Ishikawa (cell line): ENCODE measurements at regions not wholly inside any gene's neighbourhood (a gene's known extent, or its start where the extent isn't known, plus 50 kb on each side); places are given as distances from the start of the nearest gene placed in this dataset.

Source experiments
- CEBPB ChIP-seq: IDR thresholded peaks from 2 replicates; pipeline ENCODE4 v1.6.1; 2012
- CREB1 ChIP-seq: IDR thresholded peaks from 2 replicates; pipeline ENCODE4 v1.6.1; 2012; ENCODE audit warnings: low read depth
- EGR1 ChIP-seq: IDR thresholded peaks from 2 replicates; pipeline ENCODE4 v1.6.1; 2012
- EP300 ChIP-seq: IDR thresholded peaks from 2 replicates; pipeline ENCODE4 v1.6.1; 2012; ENCODE audit warnings: borderline replicate concordance
- FOXM1 ChIP-seq: IDR thresholded peaks from 2 replicates; pipeline ENCODE4 v1.6.1; 2012; ENCODE audit warnings: low read depth, borderline replicate concordance
- NFIC ChIP-seq: IDR thresholded peaks from 2 replicates; pipeline ENCODE4 v1.6.1; 2012
- RAD21 ChIP-seq: IDR thresholded peaks from 2 replicates; pipeline ENCODE4 v1.6.1; 2012; ENCODE audit warnings: low read depth
- TAF1 ChIP-seq: IDR thresholded peaks from 2 replicates; pipeline ENCODE4 v1.6.1; 2012; ENCODE audit warnings: low read depth, mild to moderate bottlenecking
- TCF12 ChIP-seq: IDR thresholded peaks from 2 replicates; pipeline ENCODE4 v1.6.1; 2012; ENCODE audit warnings: low read depth
- TEAD4 ChIP-seq: IDR thresholded peaks from 2 replicates; pipeline ENCODE4 v1.6.1; 2012
- YY1 ChIP-seq: IDR thresholded peaks from 2 replicates; pipeline ENCODE4 v1.6.1; 2012; ENCODE audit warnings: low read depth
- ZBTB7A ChIP-seq: IDR thresholded peaks from 2 replicates; pipeline ENCODE4 v1.6.1; 2012; ENCODE audit warnings: low read depth
- TF ChIP-seq, protein P1 (sequence below): IDR thresholded peaks from 2 replicates; pipeline ENCODE4 v1.6.1; 2012; ENCODE audit warnings: low read depth, mild to moderate bottlenecking
- TF ChIP-seq, protein P2 (sequence below): IDR thresholded peaks from 2 replicates; pipeline ENCODE4 v1.6.1; 2012
- TF ChIP-seq, protein P3 (sequence below): IDR thresholded peaks from 2 replicates; pipeline ENCODE4 v1.6.1; 2012

DNA sequence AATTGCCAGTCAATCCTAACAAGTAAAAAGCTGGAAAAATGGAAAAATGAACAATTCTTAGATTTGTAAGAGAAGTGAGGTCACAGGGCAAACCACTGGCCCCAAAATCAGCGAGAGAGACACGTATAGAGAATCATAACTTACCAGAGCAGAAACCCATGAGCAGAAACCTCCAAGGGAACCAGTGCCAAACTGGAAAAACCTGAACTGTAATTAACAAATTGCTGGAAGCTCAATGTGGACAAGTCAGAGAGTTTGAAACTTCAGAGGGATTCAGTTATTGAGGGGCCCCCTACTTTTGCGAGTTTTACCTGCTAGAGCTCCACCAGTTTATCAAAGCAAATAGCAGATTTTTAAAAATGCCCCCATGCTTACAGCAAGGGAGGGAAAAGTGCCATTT lies 119.0 kb downstream of the C7orf25 start:
- TF ChIP-seq, protein P1, sequence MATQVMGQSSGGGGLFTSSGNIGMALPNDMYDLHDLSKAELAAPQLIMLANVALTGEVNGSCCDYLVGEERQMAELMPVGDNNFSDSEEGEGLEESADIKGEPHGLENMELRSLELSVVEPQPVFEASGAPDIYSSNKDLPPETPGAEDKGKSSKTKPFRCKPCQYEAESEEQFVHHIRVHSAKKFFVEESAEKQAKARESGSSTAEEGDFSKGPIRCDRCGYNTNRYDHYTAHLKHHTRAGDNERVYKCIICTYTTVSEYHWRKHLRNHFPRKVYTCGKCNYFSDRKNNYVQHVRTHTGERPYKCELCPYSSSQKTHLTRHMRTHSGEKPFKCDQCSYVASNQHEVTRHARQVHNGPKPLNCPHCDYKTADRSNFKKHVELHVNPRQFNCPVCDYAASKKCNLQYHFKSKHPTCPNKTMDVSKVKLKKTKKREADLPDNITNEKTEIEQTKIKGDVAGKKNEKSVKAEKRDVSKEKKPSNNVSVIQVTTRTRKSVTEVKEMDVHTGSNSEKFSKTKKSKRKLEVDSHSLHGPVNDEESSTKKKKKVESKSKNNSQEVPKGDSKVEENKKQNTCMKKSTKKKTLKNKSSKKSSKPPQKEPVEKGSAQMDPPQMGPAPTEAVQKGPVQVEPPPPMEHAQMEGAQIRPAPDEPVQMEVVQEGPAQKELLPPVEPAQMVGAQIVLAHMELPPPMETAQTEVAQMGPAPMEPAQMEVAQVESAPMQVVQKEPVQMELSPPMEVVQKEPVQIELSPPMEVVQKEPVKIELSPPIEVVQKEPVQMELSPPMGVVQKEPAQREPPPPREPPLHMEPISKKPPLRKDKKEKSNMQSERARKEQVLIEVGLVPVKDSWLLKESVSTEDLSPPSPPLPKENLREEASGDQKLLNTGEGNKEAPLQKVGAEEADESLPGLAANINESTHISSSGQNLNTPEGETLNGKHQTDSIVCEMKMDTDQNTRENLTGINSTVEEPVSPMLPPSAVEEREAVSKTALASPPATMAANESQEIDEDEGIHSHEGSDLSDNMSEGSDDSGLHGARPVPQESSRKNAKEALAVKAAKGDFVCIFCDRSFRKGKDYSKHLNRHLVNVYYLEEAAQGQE, result no peak
- TF ChIP-seq TAF1 (no peak), NFIC (no peak), FOXM1 (no peak), CEBPB (no peak), EP300 (no peak)
- TF ChIP-seq, protein P2, sequence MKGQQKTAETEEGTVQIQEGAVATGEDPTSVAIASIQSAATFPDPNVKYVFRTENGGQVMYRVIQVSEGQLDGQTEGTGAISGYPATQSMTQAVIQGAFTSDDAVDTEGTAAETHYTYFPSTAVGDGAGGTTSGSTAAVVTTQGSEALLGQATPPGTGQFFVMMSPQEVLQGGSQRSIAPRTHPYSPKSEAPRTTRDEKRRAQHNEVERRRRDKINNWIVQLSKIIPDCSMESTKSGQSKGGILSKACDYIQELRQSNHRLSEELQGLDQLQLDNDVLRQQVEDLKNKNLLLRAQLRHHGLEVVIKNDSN, result no peak

DNA sequence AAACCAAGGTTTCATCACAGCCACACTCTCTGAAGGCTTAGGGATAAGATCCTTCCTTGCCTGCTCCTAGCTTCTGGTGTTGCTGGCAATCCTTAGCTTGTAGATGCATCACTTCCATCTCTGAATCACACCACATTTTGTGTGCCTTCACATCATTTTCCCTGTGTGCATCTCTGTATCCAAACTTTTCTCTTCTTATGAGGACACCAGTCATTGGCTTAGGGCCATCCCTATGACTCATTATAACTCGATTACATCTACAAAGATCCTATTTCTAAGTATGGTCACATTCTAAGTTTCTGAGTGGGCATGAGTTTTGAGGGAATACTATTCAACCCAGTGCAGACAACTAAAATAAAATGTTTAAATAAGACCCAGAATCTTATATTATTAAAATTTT lies 121.7 kb downstream of the C7orf25 start:
- no peak for TF ChIP-seq TAF1
- no peak for TF ChIP-seq EGR1
- TF ChIP-seq EP300, result no peak
- no peak for TF ChIP-seq CREB1
- TF ChIP-seq, protein P3, sequence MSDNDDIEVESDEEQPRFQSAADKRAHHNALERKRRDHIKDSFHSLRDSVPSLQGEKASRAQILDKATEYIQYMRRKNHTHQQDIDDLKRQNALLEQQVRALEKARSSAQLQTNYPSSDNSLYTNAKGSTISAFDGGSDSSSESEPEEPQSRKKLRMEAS, result no peak
- no peak for TF ChIP-seq FOXM1
- no peak for TF ChIP-seq CEBPB
- TF ChIP-seq YY1, result no peak
- no peak for TF ChIP-seq RAD21
- no peak for TF ChIP-seq NFIC
- no peak for TF ChIP-seq TEAD4
- no peak for TF ChIP-seq TCF12
- no peak for TF ChIP-seq ZBTB7A
- TF ChIP-seq, protein P1, result no peak
- TF ChIP-seq, protein P2, result no peak

DNA sequence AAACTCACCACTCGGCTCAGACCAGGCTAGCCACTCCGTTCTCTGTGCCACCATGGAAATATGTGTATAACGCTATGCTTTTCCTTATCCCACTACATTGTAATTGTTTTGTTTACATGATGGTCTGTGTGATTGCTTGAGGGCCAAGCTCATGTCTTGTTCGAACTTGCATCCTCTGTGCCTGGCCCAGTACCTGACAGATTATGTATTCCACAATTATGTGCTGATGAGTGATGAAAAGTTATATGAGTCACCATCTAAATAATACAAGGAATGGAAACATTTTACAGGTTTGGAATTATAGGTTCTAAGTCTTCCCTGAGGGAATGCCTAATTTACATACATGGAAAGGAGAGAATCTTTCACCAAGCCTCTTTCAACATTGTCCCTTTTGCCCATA lies 137.4 kb downstream of the C7orf25 start:
- TF ChIP-seq TEAD4, result no peak
- TF ChIP-seq CREB1, result no peak
- no peak for TF ChIP-seq RAD21
- no peak for TF ChIP-seq EGR1
- TF ChIP-seq EP300, result no peak
- no peak for TF ChIP-seq FOXM1
- TF ChIP-seq CEBPB, result no peak
- TF ChIP-seq, protein P3, result no peak
- no peak for TF ChIP-seq NFIC
- TF ChIP-seq ZBTB7A, result no peak

DNA sequence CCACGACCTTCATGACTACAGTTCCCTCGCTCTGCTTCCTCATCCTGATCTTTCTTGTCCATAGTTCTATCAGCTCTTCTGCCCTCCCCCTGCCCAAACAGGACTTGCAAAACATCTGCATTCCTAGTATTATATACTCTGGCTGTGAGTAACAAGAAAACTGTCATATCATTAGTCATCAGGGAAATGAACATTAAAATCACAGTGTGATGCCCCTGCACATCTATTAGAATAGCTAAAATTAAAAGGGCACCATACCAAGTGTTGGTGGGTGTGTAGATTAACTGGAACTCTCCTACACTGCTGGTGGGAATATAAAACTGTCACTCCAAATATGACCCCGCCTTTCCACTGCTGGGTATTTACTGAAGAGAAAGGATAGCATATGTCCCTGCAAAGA lies 141.8 kb downstream of the C7orf25 start:
- TF ChIP-seq EGR1 (no peak), NFIC (no peak), CEBPB (no peak), CREB1 (no peak)

DNA sequence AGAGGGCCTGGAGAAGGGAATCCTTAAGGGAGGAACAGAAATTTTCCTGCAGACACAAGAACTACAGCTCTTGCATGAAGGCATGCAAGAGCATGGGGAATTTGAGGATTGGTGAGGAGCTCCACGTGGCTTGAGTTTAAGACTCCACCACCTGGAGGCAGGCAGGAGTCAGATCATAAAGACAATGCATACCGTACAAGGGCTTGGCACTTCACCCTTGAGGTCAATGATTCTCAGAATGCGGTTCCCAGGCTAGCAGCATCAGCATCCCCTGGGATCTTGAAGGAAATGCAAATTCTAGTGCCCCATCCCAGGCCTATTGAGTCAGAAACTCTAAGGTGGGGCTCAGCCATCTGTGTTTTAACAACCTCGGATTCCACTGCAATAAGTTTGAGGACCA lies 143.8 kb downstream of the C7orf25 start:
- no peak for TF ChIP-seq EGR1
- no peak for TF ChIP-seq TEAD4
- no peak for TF ChIP-seq YY1
- TF ChIP-seq, protein P1, result no peak
- TF ChIP-seq, protein P2, result no peak
- no peak for TF ChIP-seq EP300
- TF ChIP-seq TAF1, result no peak
- TF ChIP-seq TCF12, result no peak
- no peak for TF ChIP-seq CREB1
- TF ChIP-seq RAD21, result no peak
- TF ChIP-seq ZBTB7A, result no peak
